ENCODE measurements at regions not wholly inside any gene's neighbourhood (a gene's known extent, or its start where the extent isn't known, plus 50 kb on each side); places are given as distances from the start of the nearest gene placed in this dataset.
A peak's percentile ranks its signal among the peaks of the same experiment; 100 is the strongest.
"Not testable (repeated sequence)": the region's sequence is repeated elsewhere in the genome, so short reads cannot be mapped to it uniquely, and the experiment has no call there.

GRCh38 chr6:157744102-157744601 is 78.9 kb upstream of the SNX9 start:
- Histone ChIP-seq H3K4me3 (ENCODE audit: low read depth in 1 of 3, low read length in 3 of 3) (no peak overlapping the region), H3K9me3 (ENCODE audit: control insufficient read depth in 2 of 2, insufficient read depth in 1 of 2, low read depth in 1 of 2, low read length in 1 of 2) (no peaks in the 10 kb centered on the region)

GRCh38 chr6:157746897-157747296 is 76.1 kb upstream of the SNX9 start:
- 90 to 96% (median 95%) methylated on average over 8 of the region's 8 CpGs for WGBS, 3 donors
- peaks cover 0 to under 1% of the 10 kb centered on the region in 2 donors for H3K9me3 ChIP-seq (ENCODE audit: control insufficient read depth in 2 of 2, insufficient read depth in 1 of 2, low read depth in 1 of 2, low read length in 1 of 2)
- H3K27me3 ChIP-seq (ENCODE audit: control insufficient read depth in 3 of 3, insufficient read depth in 3 of 3, low read length in 3 of 3), result no peaks in the 10 kb centered on the region
- no peak overlapping the region for H3K27ac ChIP-seq (ENCODE audit: low read depth in 1 of 3, low read length in 2 of 3)
- DNase-seq, result no peak
- no peak for FAIRE-seq
- H3K4me1 ChIP-seq (ENCODE audit: control insufficient read depth in 3 of 3, insufficient read depth in 2 of 3, low read depth in 1 of 3, low read length in 2 of 3), result peaks cover 0 to 6% (median 0%) of the 10 kb centered on the region in 3 donors
- no peak overlapping the region for H3K4me3 ChIP-seq (ENCODE audit: low read depth in 1 of 3, low read length in 3 of 3)
- H3K36me3 ChIP-seq (ENCODE audit: control insufficient read depth in 3 of 3, insufficient read depth in 2 of 3, low read depth in 1 of 3, low read length in 3 of 3), result no peaks in the 10 kb centered on the region

More at GRCh38 chr6:157744102-157744601, 78.9 kb upstream of the SNX9 start:
- FAIRE-seq (no peak), DNase-seq (no peak)
- H3K27ac ChIP-seq (ENCODE audit: low read depth in 1 of 3, low read length in 2 of 3), result no peak overlapping the region
- no peaks in the 10 kb centered on the region for H3K27me3 ChIP-seq (ENCODE audit: control insufficient read depth in 3 of 3, insufficient read depth in 3 of 3, low read length in 3 of 3)
- no peaks in the 10 kb centered on the region for H3K36me3 ChIP-seq (ENCODE audit: control insufficient read depth in 3 of 3, insufficient read depth in 2 of 3, low read depth in 1 of 3, low read length in 3 of 3)
- H3K4me1 ChIP-seq (ENCODE audit: control insufficient read depth in 3 of 3, insufficient read depth in 2 of 3, low read depth in 1 of 3, low read length in 2 of 3), result peaks cover 0 to 6% (median 0%) of the 10 kb centered on the region in 3 donors
- WGBS, 3 donors, result 79 to 92% (median 80%) methylated on average over 4 of the region's 4 CpGs

GRCh38 chr6:157747370-157747769 is 75.7 kb upstream of the SNX9 start:
- no peaks in the 10 kb centered on the region for H3K27me3 ChIP-seq (ENCODE audit: control insufficient read depth in 3 of 3, insufficient read depth in 3 of 3, low read length in 3 of 3)
- H3K4me1 ChIP-seq (ENCODE audit: control insufficient read depth in 3 of 3, insufficient read depth in 2 of 3, low read depth in 1 of 3, low read length in 2 of 3), result peaks cover 0 to 6% (median 0%) of the 10 kb centered on the region in 3 donors
- peak; percentile 90 for FAIRE-seq
- no peaks in the 10 kb centered on the region for H3K36me3 ChIP-seq (ENCODE audit: control insufficient read depth in 3 of 3, insufficient read depth in 2 of 3, low read depth in 1 of 3, low read length in 3 of 3)
- no peak overlapping the region for H3K27ac ChIP-seq (ENCODE audit: low read depth in 1 of 3, low read length in 2 of 3)
- no peak overlapping the region for H3K4me3 ChIP-seq (ENCODE audit: low read depth in 1 of 3, low read length in 3 of 3)
- peak; percentile 58 to 79 for DNase-seq
- H3K9me3 ChIP-seq (ENCODE audit: control insufficient read depth in 2 of 2, insufficient read depth in 1 of 2, low read depth in 1 of 2, low read length in 1 of 2), result peaks cover 0 to 5% of the 10 kb centered on the region in 2 donors
- 10 to 56% (median 30%) methylated on average over 4 of the region's 4 CpGs for WGBS, 3 donors

GRCh38 chr6:157748839-157749571 is 74.0 kb upstream of the SNX9 start:
- Histone ChIP-seq H3K36me3 (ENCODE audit: control insufficient read depth in 3 of 3, insufficient read depth in 2 of 3, low read depth in 1 of 3, low read length in 3 of 3) (no peaks in the 10 kb centered on the region), H3K27me3 (ENCODE audit: control insufficient read depth in 3 of 3, insufficient read depth in 3 of 3, low read length in 3 of 3) (no peaks in the 10 kb centered on the region), H3K4me3 (ENCODE audit: low read depth in 1 of 3, low read length in 3 of 3) (no peak overlapping the region), H3K4me1 (ENCODE audit: control insufficient read depth in 3 of 3, insufficient read depth in 2 of 3, low read depth in 1 of 3, low read length in 2 of 3) (peaks cover 0 to 6% (median 0%) of the 10 kb centered on the region in 3 donors), H3K27ac (ENCODE audit: low read depth in 1 of 3, low read length in 2 of 3) (no peak overlapping the region), H3K9me3 (ENCODE audit: control insufficient read depth in 2 of 2, insufficient read depth in 1 of 2, low read depth in 1 of 2, low read length in 1 of 2) (peaks cover 0 to 15% of the 10 kb centered on the region in 2 donors)
- no peak for DNase-seq
- 80 to 94% (median 81%) methylated on average over 2 of the region's 2 CpGs for WGBS, 3 donors
- no peak for FAIRE-seq

GRCh38 chr6:157750973-157751372 is 72.1 kb upstream of the SNX9 start:
- peaks cover 0 to 15% of the 10 kb centered on the region in 2 donors for H3K9me3 ChIP-seq (ENCODE audit: control insufficient read depth in 2 of 2, insufficient read depth in 1 of 2, low read depth in 1 of 2, low read length in 1 of 2)
- not testable (repeated sequence) for DNase-seq; H3K4me1 ChIP-seq (ENCODE audit: control insufficient read depth in 3 of 3, insufficient read depth in 2 of 3, low read depth in 1 of 3, low read length in 2 of 3); H3K4me3 ChIP-seq (ENCODE audit: low read depth in 1 of 3, low read length in 3 of 3); H3K27ac ChIP-seq (ENCODE audit: low read depth in 1 of 3, low read length in 2 of 3); H3K36me3 ChIP-seq (ENCODE audit: control insufficient read depth in 3 of 3, insufficient read depth in 2 of 3, low read depth in 1 of 3, low read length in 3 of 3); H3K27me3 ChIP-seq (ENCODE audit: control insufficient read depth in 3 of 3, insufficient read depth in 3 of 3, low read length in 3 of 3); FAIRE-seq
- 79 to 83% (median 80%) methylated on average over 3 of the region's 3 CpGs for WGBS, 3 donors

- DNase-seq, result no peak
- WGBS, 3 donors, result 84 to 91% (median 91%) methylated on average over 10 of the region's 10 CpGs
- Histone ChIP-seq H3K36me3 (ENCODE audit: control insufficient read depth in 3 of 3, insufficient read depth in 2 of 3, low read depth in 1 of 3, low read length in 3 of 3) (no peaks in the 10 kb centered on the region), H3K4me3 (ENCODE audit: low read depth in 1 of 3, low read length in 3 of 3) (no peak overlapping the region), H3K9me3 (ENCODE audit: control insufficient read depth in 2 of 2, insufficient read depth in 1 of 2, low read depth in 1 of 2, low read length in 1 of 2) (peaks cover 0 to 15% of the 10 kb centered on the region in 2 donors), H3K27ac (ENCODE audit: low read depth in 1 of 3, low read length in 2 of 3) (no peak overlapping the region), H3K27me3 (ENCODE audit: control insufficient read depth in 3 of 3, insufficient read depth in 3 of 3, low read length in 3 of 3) (no peaks in the 10 kb centered on the region), H3K4me1 (ENCODE audit: control insufficient read depth in 3 of 3, insufficient read depth in 2 of 3, low read depth in 1 of 3, low read length in 2 of 3) (peaks cover 0 to 6% (median 0%) of the 10 kb centered on the region in 3 donors)
- FAIRE-seq, result no peak
Observed at GRCh38 chr6:157751547-157752200, 71.4 kb upstream of the SNX9 start.

DNA sequence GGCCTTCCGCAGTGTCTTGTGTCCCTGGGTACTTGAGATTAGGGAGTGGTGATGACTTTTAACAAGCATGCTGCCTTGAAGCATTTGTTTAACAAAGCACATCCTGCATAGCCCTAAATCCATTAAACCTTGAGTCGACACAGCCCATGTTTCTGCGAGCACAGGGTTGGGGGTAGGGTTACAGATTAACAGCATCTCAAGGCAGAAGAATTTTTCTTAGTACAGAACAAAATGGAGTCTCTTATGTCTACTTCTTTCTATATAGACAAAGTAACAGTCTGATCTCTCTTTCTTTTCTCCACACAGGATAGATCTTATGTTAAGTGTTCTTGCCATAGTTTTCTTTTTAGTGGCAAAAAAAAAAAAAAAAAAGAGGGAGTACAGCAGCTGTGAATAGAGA is 70.2 kb upstream of the SNX9 start:
- 71 to 86% (median 85%) methylated on average over 3 of the region's 3 CpGs for WGBS, 3 donors
- not testable (repeated sequence) for DNase-seq; H3K4me3 ChIP-seq (ENCODE audit: low read depth in 1 of 3, low read length in 3 of 3); H3K4me1 ChIP-seq (ENCODE audit: control insufficient read depth in 3 of 3, insufficient read depth in 2 of 3, low read depth in 1 of 3, low read length in 2 of 3); H3K36me3 ChIP-seq (ENCODE audit: control insufficient read depth in 3 of 3, insufficient read depth in 2 of 3, low read depth in 1 of 3, low read length in 3 of 3); H3K27ac ChIP-seq (ENCODE audit: low read depth in 1 of 3, low read length in 2 of 3); H3K27me3 ChIP-seq (ENCODE audit: control insufficient read depth in 3 of 3, insufficient read depth in 3 of 3, low read length in 3 of 3); FAIRE-seq
- H3K9me3 ChIP-seq (ENCODE audit: control insufficient read depth in 2 of 2, insufficient read depth in 1 of 2, low read depth in 1 of 2, low read length in 1 of 2), result peaks cover 0 to 15% of the 10 kb centered on the region in 2 donors

- DNase-seq, result no peak
- H3K9me3 ChIP-seq (ENCODE audit: control insufficient read depth in 2 of 2, insufficient read depth in 1 of 2, low read depth in 1 of 2, low read length in 1 of 2), result peaks cover 0 to 15% of the 10 kb centered on the region in 2 donors
- H3K4me3 ChIP-seq (ENCODE audit: low read depth in 1 of 3, low read length in 3 of 3), result no peak overlapping the region
- H3K4me1 ChIP-seq (ENCODE audit: control insufficient read depth in 3 of 3, insufficient read depth in 2 of 3, low read depth in 1 of 3, low read length in 2 of 3), result peaks cover 0 to 7% (median 5%) of the 10 kb centered on the region in 3 donors
- FAIRE-seq, result no peak
- no peaks in the 10 kb centered on the region for H3K36me3 ChIP-seq (ENCODE audit: control insufficient read depth in 3 of 3, insufficient read depth in 2 of 3, low read depth in 1 of 3, low read length in 3 of 3)
- no peak overlapping the region for H3K27ac ChIP-seq (ENCODE audit: low read depth in 1 of 3, low read length in 2 of 3)
- 69 to 84% (median 72%) methylated on average over 2 of the region's 2 CpGs for WGBS, 3 donors
- no peaks in the 10 kb centered on the region for H3K27me3 ChIP-seq (ENCODE audit: control insufficient read depth in 3 of 3, insufficient read depth in 3 of 3, low read length in 3 of 3)
Observed at GRCh38 chr6:157753291-157753690, 69.8 kb upstream of the SNX9 start.

All from small intestine (tissue), 7 donors.